WERI-Rb-1 (cell line): ENCODE measurements at regions not wholly inside any gene's neighbourhood (a gene's known extent, or its start where the extent isn't known, plus 50 kb on each side); places are given as distances from the start of the nearest gene placed in this dataset.

Experiments
- DNase-seq: peaks from one replicate; pipeline ENCODE4 v3.0.0-alpha.2; 2020
- H3K27ac ChIP-seq: fragments of 250-450 bp; sonication (Bioruptor Pico); 2 replicates; pipeline ENCODE4 v1.5.1; 2020; ENCODE audit warnings: mild to moderate bottlenecking, moderate library complexity
- H3K27me3 ChIP-seq: fragments of 250-450 bp; sonication (Bioruptor Pico); 2 replicates; pipeline ENCODE4 v1.5.1; 2021; ENCODE audit warnings: mild to moderate bottlenecking, low read depth, moderate library complexity; ENCODE audit not compliant: insufficient read depth, severe bottlenecking
- H3K36me3 ChIP-seq: fragments of 250-450 bp; sonication (Bioruptor Pico); 2 replicates; pipeline ENCODE4 v1.5.1; 2020; ENCODE audit warnings: mild to moderate bottlenecking, moderate library complexity
- H3K4me3 ChIP-seq: 2 replicates; pipeline ENCODE4 v1.5.1; 2011; ENCODE audit warnings: low read depth, mild to moderate bottlenecking, control low read depth, low read length
- H3K9me3 ChIP-seq: fragments of 250-450 bp; sonication (Bioruptor Pico); 2 replicates; pipeline ENCODE4 v1.5.1; 2021; ENCODE audit warnings: mild to moderate bottlenecking, moderate library complexity; ENCODE audit not compliant: severe bottlenecking
- CTCF ChIP-seq: IDR thresholded peaks from 2 replicates; pipeline ENCODE4 v1.5.1; 2011; ENCODE audit warnings: low read depth, mild to moderate bottlenecking, control low read depth, inconsistent platforms, low read length

DNA sequence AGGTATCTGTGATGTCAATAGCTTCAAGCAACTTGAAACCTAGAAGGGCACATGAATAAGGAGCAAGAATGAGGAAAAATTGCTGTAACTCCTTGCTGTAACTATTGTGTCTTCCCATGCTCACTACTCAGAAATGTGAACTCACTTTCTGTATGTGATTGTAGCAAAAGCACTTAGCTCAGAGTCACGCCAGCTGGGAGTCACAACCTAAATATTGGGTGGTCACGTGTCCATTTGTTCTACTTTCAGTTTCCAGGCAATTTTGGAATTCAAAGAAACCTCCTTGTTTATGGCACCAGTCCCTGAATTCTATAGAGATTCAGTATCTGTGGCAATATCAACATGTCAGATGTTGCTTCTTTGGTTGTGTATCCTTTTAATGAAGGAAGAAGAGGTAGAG is 241.6 kb upstream of the AZI2 start:
- no peak overlapping the region for H3K27ac ChIP-seq
- TF ChIP-seq CTCF: no peak
- no peaks in the 10 kb centered on the region for H3K36me3 ChIP-seq
- no peak for DNase-seq
- no peaks in the 10 kb centered on the region for H3K9me3 ChIP-seq
- no peak overlapping the region for H3K4me3 ChIP-seq
- H3K27me3 ChIP-seq: no peaks in the 10 kb centered on the region

DNA sequence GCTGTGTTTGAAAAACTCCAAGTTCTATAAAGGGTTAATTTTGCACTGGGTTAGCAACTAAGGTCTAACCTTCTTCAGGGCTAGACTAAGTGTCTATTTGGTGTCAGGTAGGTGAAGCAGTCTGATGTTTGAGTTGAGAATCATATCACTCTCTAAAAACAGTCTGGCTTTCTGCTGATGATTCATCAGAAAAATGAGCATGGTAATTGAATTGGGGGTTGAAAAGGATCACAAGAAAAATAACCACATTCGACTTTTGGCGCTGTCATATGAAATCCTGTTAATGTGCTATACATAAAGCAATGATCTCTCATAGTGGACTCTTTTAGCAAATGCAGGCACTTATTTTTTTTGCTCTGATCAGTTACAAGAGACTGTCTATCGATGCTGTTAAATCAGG is 242.2 kb upstream of the AZI2 start:
- Histone ChIP-seq H3K27ac (no peak overlapping the region), H3K27me3 (no peaks in the 10 kb centered on the region), H3K4me3 (no peak overlapping the region), H3K9me3 (no peaks in the 10 kb centered on the region), H3K36me3 (no peaks in the 10 kb centered on the region)
- no peak for TF ChIP-seq CTCF
- no peak for DNase-seq

DNA sequence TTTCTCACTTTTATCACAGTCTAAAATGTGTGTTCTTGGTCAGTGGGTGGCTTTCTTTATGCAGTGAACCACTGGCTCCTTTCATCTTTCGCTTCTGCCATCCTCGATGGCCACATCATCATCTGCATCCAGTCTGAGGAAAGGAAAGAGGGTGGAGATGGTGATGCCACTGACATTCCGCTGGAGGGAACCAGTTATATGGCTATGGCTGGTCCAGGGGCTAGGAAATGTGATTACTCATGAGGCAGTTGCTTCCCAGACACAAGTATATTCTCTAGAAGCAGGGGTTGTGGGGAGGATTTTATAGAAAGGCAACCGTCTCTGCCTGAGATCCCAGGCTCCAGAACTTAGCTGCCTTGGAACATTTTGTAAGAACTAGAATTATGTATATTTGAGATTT is 246.7 kb upstream of the AZI2 start:
- Histone ChIP-seq H3K4me3 (no peak overlapping the region), H3K9me3 (no peaks in the 10 kb centered on the region), H3K27me3 (no peaks in the 10 kb centered on the region), H3K27ac (no peak overlapping the region), H3K36me3 (no peaks in the 10 kb centered on the region)
- TF ChIP-seq CTCF: no peak
- DNase-seq: no peak

DNA sequence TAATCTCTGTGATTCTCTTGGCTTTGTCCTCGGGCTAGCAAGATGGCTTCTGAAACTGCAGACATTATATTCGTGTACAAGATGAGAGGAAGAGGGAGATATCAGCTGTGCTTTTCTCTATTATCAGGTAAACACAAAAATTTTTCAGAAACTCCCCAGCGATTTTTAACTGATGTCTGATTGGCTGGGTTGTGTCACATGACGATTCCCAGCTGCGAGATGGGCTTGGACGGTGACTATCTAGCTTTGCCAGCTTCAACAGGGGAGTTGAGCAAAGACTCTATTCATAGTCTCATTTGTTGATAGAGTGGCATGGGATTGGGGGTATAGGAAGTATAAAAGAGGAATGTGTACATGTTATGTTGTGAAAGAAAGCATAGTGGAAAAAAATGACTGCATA is 248.8 kb upstream of the AZI2 start:
- no peak for DNase-seq
- Histone ChIP-seq H3K27me3 (no peaks in the 10 kb centered on the region), H3K4me3 (no peak overlapping the region), H3K36me3 (no peaks in the 10 kb centered on the region), H3K9me3 (no peaks in the 10 kb centered on the region), H3K27ac (no peak overlapping the region)
- no peak for TF ChIP-seq CTCF

DNA sequence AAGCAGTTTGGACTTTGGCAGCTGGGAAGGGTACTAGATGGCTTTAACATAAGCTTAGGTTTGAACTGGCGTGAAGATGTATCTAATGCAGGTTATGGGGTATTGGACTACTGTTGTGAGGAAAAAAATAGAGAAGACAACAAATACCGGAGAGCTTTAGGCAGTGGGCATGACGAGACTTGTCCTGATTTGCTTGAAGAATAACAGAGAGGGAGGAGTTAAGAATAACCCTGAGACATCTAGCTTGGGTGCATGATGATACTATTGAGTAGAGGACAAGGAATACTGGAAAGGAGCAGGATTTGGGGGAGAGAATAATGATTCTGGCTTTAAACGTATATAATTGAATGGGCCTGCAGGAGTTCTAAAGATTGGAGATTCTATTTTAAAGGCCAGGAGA is 249.5 kb upstream of the AZI2 start:
- no peak for DNase-seq
- no peaks in the 10 kb centered on the region for H3K27me3 ChIP-seq
- H3K9me3 ChIP-seq: no peaks in the 10 kb centered on the region
- no peak for TF ChIP-seq CTCF
- H3K36me3 ChIP-seq: no peaks in the 10 kb centered on the region
- H3K4me3 ChIP-seq: no peak overlapping the region
- no peak overlapping the region for H3K27ac ChIP-seq

GRCh38 chr3:28601291-28601690 is 252.7 kb upstream of the AZI2 start:
- H3K9me3 ChIP-seq: no peaks in the 10 kb centered on the region
- H3K27me3 ChIP-seq: no peaks in the 10 kb centered on the region
- no peak for TF ChIP-seq CTCF
- H3K36me3 ChIP-seq: no peaks in the 10 kb centered on the region
- no peak for DNase-seq
- H3K4me3 ChIP-seq: no peak overlapping the region
- no peak overlapping the region for H3K27ac ChIP-seq
